ENCODE measurements at regions not wholly inside any gene's neighbourhood (a gene's known extent, or its start where the extent isn't known, plus 50 kb on each side); places are given as distances from the start of the nearest gene placed in this dataset.
"Not testable (repeated sequence)": the region's sequence is repeated elsewhere in the genome, so short reads cannot be mapped to it uniquely, and the experiment has no call there.

- Histone ChIP-seq H3K27ac (ENCODE audit: low read depth, low read length) (no peak overlapping the region), H3K4me3 (ENCODE audit: low read depth, low read length) (no peak overlapping the region), H3K9me3 (ENCODE audit: control insufficient read depth, insufficient read depth, low read length) (no peaks in the 10 kb centered on the region), H3K27me3 (ENCODE audit: control insufficient read depth, insufficient read depth, low read length) (peaks cover 30% of the 10 kb centered on the region)
- no peak for DNase-seq (ENCODE audit: low read depth, low spot score)
- POLR2A ChIA-PET = no interaction called here
- no peak for TF ChIP-seq CTCF (IDR thresholded peaks at IDR 0.05; ENCODE audit: low read depth, low read length)
- CTCF ChIA-PET = interaction anchor here (2.5 kb wide), 1 partner anchor 11 kb away, joined by 10 read pairs; no protein-coding TSS in a partner anchor
Observed at GRCh38 chr15:77831986-77832385, 199.3 kb upstream of the LINGO1 start.

- no peak for DNase-seq (ENCODE audit: low read depth, low spot score)
- Histone ChIP-seq H3K9me3 (ENCODE audit: control insufficient read depth, insufficient read depth, low read length) (no peaks in the 10 kb centered on the region), H3K4me3 (ENCODE audit: low read depth, low read length) (no peak overlapping the region), H3K27ac (ENCODE audit: low read depth, low read length) (no peak overlapping the region), H3K27me3 (ENCODE audit: control insufficient read depth, insufficient read depth, low read length) (peaks cover 30% of the 10 kb centered on the region)
- ChIA-PET CTCF (no interaction called here), POLR2A (no interaction called here)
- no peak for TF ChIP-seq CTCF (IDR thresholded peaks at IDR 0.05; ENCODE audit: low read depth, low read length)
Observed at GRCh38 chr15:77830051-77830468, 197.3 kb upstream of the LINGO1 start.

GRCh38 chr15:77829331-77829730, 196.6 kb upstream of the LINGO1 start:
- H3K4me3 ChIP-seq (ENCODE audit: low read depth, low read length); DNase-seq (ENCODE audit: low read depth, low spot score); POLR2A ChIA-PET; H3K27ac ChIP-seq (ENCODE audit: low read depth, low read length); H3K9me3 ChIP-seq (ENCODE audit: control insufficient read depth, insufficient read depth, low read length); CTCF ChIA-PET: not testable (repeated sequence)
- peaks cover 32% of the 10 kb centered on the region for H3K27me3 ChIP-seq (ENCODE audit: control insufficient read depth, insufficient read depth, low read length)

- DNase-seq (ENCODE audit: low read depth, low spot score) = no peak
- peaks cover 30% of the 10 kb centered on the region for H3K27me3 ChIP-seq (ENCODE audit: control insufficient read depth, insufficient read depth, low read length)
- H3K4me3 ChIP-seq (ENCODE audit: low read depth, low read length) = no peak overlapping the region
- CTCF ChIA-PET = no interaction called here
- no peaks in the 10 kb centered on the region for H3K9me3 ChIP-seq (ENCODE audit: control insufficient read depth, insufficient read depth, low read length)
- H3K27ac ChIP-seq (ENCODE audit: low read depth, low read length) = no peak overlapping the region
- TF ChIP-seq CTCF (IDR thresholded peaks at IDR 0.05; ENCODE audit: low read depth, low read length) = no peak
- POLR2A ChIA-PET = no interaction called here
Observed at GRCh38 chr15:77827860-77828259, 195.1 kb upstream of the LINGO1 start.

GRCh38 chr15:77826006-77826695, 193.4 kb upstream of the LINGO1 start:
- no peak for TF ChIP-seq CTCF (IDR thresholded peaks at IDR 0.05; ENCODE audit: low read depth, low read length)
- Histone ChIP-seq H3K9me3 (ENCODE audit: control insufficient read depth, insufficient read depth, low read length) (no peaks in the 10 kb centered on the region), H3K27ac (ENCODE audit: low read depth, low read length) (no peak overlapping the region), H3K4me3 (ENCODE audit: low read depth, low read length) (no peak overlapping the region), H3K27me3 (ENCODE audit: control insufficient read depth, insufficient read depth, low read length) (peaks cover 27% of the 10 kb centered on the region)
- CTCF ChIA-PET = no interaction called here
- POLR2A ChIA-PET = no interaction called here
- DNase-seq (ENCODE audit: low read depth, low spot score) = no peak
